ENCODE measurements at regions not wholly inside any gene's neighbourhood (a gene's known extent, or its start where the extent isn't known, plus 50 kb on each side); places are given as distances from the start of the nearest gene placed in this dataset.

DNA sequence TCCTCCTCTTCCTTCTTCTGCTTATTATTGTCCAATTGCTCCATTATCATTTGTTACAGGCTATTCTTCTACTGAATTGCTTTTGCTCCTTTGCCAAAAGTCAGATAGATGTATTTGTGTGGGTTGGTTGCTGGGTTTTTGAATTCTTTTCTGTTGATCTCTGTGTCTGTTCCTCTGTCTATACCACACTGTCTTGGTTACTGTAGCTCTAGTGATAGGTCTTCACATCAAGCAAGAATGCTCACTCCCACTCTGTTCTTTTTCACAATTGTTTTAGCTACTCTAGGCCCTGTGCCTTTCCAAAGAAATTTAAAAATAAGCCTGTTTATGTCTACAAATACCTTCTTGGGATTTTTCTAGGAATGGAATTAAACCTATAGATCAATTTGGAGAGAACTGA is 217.2 kb downstream of the GALR1 start:
- ATAC-seq = no peak
- TF ChIP-seq ZNF565 (CRISPR knock-in tag; conservative IDR thresholded peaks at IDR 0.05; ENCODE audit: low read depth) = no peak
- no peak for TF ChIP-seq BACH2 (CRISPR knock-in tag; IDR thresholded peaks at IDR 0.05; ENCODE audit: borderline replicate concordance)
- TF ChIP-seq ZFP30 (CRISPR knock-in tag; IDR thresholded peaks at IDR 0.05) = no peak
- TF ChIP-seq, protein P1, sequence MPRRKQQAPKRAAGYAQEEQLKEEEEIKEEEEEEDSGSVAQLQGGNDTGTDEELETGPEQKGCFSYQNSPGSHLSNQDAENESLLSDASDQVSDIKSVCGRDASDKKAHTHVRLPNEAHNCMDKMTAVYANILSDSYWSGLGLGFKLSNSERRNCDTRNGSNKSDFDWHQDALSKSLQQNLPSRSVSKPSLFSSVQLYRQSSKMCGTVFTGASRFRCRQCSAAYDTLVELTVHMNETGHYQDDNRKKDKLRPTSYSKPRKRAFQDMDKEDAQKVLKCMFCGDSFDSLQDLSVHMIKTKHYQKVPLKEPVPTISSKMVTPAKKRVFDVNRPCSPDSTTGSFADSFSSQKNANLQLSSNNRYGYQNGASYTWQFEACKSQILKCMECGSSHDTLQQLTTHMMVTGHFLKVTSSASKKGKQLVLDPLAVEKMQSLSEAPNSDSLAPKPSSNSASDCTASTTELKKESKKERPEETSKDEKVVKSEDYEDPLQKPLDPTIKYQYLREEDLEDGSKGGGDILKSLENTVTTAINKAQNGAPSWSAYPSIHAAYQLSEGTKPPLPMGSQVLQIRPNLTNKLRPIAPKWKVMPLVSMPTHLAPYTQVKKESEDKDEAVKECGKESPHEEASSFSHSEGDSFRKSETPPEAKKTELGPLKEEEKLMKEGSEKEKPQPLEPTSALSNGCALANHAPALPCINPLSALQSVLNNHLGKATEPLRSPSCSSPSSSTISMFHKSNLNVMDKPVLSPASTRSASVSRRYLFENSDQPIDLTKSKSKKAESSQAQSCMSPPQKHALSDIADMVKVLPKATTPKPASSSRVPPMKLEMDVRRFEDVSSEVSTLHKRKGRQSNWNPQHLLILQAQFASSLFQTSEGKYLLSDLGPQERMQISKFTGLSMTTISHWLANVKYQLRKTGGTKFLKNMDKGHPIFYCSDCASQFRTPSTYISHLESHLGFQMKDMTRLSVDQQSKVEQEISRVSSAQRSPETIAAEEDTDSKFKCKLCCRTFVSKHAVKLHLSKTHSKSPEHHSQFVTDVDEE (CRISPR knock-in tag; IDR thresholded peaks at IDR 0.05) = no peak
- TF ChIP-seq TCF4 (CRISPR knock-in tag; IDR thresholded peaks at IDR 0.05; ENCODE audit: borderline replicate concordance) = no peak
- no peak for TF ChIP-seq ZNF8 (CRISPR knock-in tag; IDR thresholded peaks at IDR 0.05)
- TF ChIP-seq OSR1 (CRISPR knock-in tag; IDR thresholded peaks at IDR 0.05) = no peak
- TF ChIP-seq ISL1 (CRISPR knock-in tag; IDR thresholded peaks at IDR 0.05) = no peak
- TF ChIP-seq ZC3H10 (CRISPR knock-in tag; IDR thresholded peaks at IDR 0.05) = no peak
- no peak for TF ChIP-seq ZFP3 (CRISPR knock-in tag; IDR thresholded peaks at IDR 0.05)
- TF ChIP-seq, protein P2, sequence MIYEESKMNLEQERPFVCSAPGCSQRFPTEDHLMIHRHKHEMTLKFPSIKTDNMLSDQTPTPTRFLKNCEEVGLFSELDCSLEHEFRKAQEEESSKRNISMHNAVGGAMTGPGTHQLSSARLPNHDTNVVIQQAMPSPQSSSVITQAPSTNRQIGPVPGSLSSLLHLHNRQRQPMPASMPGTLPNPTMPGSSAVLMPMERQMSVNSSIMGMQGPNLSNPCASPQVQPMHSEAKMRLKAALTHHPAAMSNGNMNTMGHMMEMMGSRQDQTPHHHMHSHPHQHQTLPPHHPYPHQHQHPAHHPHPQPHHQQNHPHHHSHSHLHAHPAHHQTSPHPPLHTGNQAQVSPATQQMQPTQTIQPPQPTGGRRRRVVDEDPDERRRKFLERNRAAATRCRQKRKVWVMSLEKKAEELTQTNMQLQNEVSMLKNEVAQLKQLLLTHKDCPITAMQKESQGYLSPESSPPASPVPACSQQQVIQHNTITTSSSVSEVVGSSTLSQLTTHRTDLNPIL (CRISPR knock-in tag; IDR thresholded peaks at IDR 0.05; ENCODE audit: low read depth) = no peak
- TF ChIP-seq ARNTL (CRISPR knock-in tag; IDR thresholded peaks at IDR 0.05; ENCODE audit: borderline replicate concordance, low read depth) = no peak
- TF ChIP-seq CSDC2 (CRISPR knock-in tag; IDR thresholded peaks at IDR 0.05) = no peak
- no peak for TF ChIP-seq RARB (CRISPR knock-in tag; IDR thresholded peaks at IDR 0.05)
- TF ChIP-seq, protein P3, sequence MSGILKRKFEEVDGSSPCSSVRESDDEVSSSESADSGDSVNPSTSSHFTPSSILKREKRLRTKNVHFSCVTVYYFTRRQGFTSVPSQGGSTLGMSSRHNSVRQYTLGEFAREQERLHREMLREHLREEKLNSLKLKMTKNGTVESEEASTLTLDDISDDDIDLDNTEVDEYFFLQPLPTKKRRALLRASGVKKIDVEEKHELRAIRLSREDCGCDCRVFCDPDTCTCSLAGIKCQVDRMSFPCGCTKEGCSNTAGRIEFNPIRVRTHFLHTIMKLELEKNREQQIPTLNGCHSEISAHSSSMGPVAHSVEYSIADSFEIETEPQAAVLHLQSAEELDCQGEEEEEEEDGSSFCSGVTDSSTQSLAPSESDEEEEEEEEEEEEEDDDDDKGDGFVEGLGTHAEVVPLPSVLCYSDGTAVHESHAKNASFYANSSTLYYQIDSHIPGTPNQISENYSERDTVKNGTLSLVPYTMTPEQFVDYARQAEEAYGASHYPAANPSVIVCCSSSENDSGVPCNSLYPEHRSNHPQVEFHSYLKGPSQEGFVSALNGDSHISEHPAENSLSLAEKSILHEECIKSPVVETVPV (CRISPR knock-in tag; IDR thresholded peaks at IDR 0.05) = no peak
- no peak for TF ChIP-seq ESRRG (CRISPR knock-in tag; IDR thresholded peaks at IDR 0.05)
- TF ChIP-seq SNAI2 (CRISPR knock-in tag; IDR thresholded peaks at IDR 0.05) = no peak
- TF ChIP-seq, protein P4, sequence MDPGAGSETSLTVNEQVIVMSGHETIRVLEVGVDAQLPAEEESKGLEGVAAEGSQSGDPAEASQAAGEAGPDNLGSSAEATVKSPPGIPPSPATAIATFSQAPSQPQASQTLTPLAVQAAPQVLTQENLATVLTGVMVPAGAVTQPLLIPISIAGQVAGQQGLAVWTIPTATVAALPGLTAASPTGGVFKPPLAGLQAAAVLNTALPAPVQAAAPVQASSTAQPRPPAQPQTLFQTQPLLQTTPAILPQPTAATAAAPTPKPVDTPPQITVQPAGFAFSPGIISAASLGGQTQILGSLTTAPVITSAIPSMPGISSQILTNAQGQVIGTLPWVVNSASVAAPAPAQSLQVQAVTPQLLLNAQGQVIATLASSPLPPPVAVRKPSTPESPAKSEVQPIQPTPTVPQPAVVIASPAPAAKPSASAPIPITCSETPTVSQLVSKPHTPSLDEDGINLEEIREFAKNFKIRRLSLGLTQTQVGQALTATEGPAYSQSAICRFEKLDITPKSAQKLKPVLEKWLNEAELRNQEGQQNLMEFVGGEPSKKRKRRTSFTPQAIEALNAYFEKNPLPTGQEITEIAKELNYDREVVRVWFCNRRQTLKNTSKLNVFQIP (CRISPR knock-in tag; IDR thresholded peaks at IDR 0.05; ENCODE audit: borderline replicate concordance, low read depth) = no peak

DNA sequence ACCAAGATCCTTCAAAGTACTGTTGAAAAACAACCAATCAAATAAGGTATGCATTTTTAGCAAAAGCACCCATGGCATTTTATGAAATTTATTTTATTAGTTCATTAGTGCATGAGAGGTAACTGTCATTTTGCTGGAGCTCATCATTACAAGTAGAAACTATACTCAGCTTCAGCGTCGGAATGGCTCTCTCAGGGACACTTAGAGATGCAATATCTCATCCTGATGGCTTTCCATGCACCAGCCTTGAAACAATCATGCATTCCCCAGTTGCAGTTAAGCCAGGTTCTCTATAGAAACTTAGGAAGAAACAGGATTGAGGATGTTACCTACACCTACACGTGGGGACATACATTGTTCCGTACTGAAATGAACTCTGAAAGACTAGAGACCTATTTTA is 219.5 kb downstream of the GALR1 start:
- no peak for TF ChIP-seq TOX (CRISPR knock-in tag; IDR thresholded peaks at IDR 0.05; ENCODE audit: borderline replicate concordance)
- TF ChIP-seq ZFP30 (CRISPR knock-in tag; IDR thresholded peaks at IDR 0.05) = no peak
- no peak for TF ChIP-seq ZNF565 (CRISPR knock-in tag; conservative IDR thresholded peaks at IDR 0.05; ENCODE audit: low read depth)
- no peak for TF ChIP-seq RARB (CRISPR knock-in tag; IDR thresholded peaks at IDR 0.05)
- no peak for TF ChIP-seq SNAI2 (CRISPR knock-in tag; IDR thresholded peaks at IDR 0.05)
- no peak for TF ChIP-seq BACH2 (CRISPR knock-in tag; IDR thresholded peaks at IDR 0.05; ENCODE audit: borderline replicate concordance)
- TF ChIP-seq ZC3H10 (CRISPR knock-in tag; IDR thresholded peaks at IDR 0.05) = no peak
- no peak for TF ChIP-seq ISL1 (CRISPR knock-in tag; IDR thresholded peaks at IDR 0.05)
- TF ChIP-seq ESRRG (CRISPR knock-in tag; IDR thresholded peaks at IDR 0.05) = no peak
- no peak for TF ChIP-seq ZFP3 (CRISPR knock-in tag; IDR thresholded peaks at IDR 0.05)
- TF ChIP-seq ZNF70 (CRISPR knock-in tag; IDR thresholded peaks at IDR 0.05) = no peak
- TF ChIP-seq, protein P3 (CRISPR knock-in tag; IDR thresholded peaks at IDR 0.05) = no peak
- TF ChIP-seq ARNTL (CRISPR knock-in tag; IDR thresholded peaks at IDR 0.05; ENCODE audit: borderline replicate concordance, low read depth) = no peak
- no peak for TF ChIP-seq GLIS3 (CRISPR knock-in tag; IDR thresholded peaks at IDR 0.05)
- no peak for TF ChIP-seq ZNF8 (CRISPR knock-in tag; IDR thresholded peaks at IDR 0.05)
- no peak for TF ChIP-seq PPARA (CRISPR knock-in tag; IDR thresholded peaks at IDR 0.05; ENCODE audit: borderline replicate concordance)
- no peak for ATAC-seq
